HUDEP-2 (cell line): ENCODE measurements at regions not wholly inside any gene's neighbourhood (a gene's known extent, or its start where the extent isn't known, plus 50 kb on each side); places are given as distances from the start of the nearest gene placed in this dataset.

Source experiments
- DNase-seq, 76 experiments: peaks; one replicate each; lab custom pipeline; 2025; ENCODE audit not compliant: unreplicated experiment in 76 of 76; lab: John Stamatoyannopoulos, UW

DNA sequence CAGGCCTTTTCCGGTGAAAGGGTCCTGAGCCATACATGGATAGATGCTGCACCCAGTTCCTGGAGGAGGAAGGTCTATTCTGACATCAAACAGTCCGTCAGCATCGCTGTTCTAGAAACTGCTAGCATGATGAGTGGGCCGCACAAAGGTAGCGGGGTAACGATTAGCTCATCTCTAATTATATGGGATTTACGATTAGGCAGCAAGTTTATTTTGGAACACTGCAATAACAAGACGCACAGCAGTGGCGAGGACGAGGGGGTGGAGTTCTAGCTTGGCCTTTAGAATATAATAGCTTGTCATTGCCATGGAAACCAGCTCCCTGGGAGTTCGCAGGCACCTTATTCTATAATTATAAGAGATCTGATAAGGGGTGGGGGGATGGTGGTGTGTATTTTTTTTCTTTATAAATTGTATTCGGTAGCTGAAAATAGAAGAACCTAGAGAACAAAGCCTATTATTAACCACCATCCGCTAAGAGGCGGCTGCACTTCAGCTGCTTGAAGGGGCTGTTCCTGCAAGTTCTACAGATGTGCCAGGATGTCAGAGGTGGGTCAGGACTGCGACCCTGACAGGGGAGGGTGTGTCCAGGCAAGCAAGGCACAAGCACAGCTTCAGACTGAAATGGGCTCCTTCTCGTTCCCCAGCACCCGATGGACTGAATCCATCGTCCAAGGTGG is 311.0 kb downstream of the AGTPBP1 start:
- no peak for DNase-seq

DNA sequence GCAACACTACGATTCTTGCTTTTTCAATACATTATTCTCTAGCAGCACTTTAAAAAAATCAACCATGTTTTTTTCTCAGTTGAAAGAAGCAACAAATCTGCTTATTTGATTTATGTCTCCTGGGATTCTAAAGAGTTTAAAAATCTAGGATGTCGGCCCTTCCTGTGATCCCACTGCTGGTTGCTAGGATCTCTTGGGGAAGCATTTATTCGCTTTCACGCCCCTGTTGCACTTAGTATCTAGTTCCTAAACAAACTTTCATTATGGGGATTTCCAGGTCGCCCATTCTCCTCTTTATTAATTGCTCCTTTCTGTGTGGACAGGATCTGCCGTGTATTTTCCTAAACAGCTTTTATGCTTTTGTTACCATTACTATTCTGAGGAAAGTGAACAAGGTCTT is 313.5 kb downstream of the AGTPBP1 start:
- DNase-seq, result no peak

- DNase-seq, result no peak
These were observed 314.0 kb downstream of the AGTPBP1 start for GRCh38 chr9:85427772-85428171.

- peak in 54 of 76 experiments; percentile 0 to 64 (median 26) for DNase-seq
These were observed 316.6 kb downstream of the AGTPBP1 start for GRCh38 chr9:85425153-85425611.

DNA sequence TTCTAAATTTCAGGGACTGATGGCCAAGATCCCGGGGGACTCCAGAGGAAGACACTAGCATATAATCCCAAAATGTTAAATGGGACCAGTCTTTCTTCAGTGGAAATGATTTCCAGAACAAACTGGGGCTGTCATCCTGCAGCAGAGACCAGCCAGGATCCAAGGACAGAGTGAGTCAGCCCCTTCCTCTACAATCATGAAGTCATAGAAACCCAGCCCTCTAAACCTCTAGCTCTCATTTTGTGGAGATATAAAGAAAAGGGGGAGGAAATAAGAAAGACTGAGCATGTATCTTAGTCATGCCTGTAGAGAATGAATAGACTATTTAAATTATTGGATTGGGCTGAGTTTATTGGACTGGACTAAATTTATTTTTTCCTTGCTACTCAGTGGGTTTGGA is 318.3 kb downstream of the AGTPBP1 start:
- no peak for DNase-seq

DNA sequence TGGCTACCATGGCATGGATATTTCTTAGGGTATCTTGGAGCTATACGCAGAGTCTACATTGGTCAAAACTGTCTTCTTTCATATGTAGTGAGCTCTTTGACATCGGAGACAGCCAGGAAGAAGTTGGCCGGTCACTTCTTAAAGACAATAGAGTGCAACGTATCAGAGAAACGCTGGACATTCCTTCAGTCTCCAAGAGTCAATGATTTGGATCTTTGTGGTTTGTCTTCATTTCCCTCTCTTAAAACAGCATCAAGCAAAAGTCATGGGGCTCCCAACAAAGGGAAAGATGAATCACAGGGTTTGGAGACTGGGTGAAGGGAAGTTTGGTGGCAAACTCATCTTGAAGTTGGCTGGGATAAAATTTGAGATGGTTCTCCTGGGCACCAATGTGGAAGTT is 320.1 kb downstream of the AGTPBP1 start:
- no peak for DNase-seq

- no peak for DNase-seq
These were observed 321.0 kb downstream of the AGTPBP1 start for GRCh38 chr9:85420750-85421149.

DNA sequence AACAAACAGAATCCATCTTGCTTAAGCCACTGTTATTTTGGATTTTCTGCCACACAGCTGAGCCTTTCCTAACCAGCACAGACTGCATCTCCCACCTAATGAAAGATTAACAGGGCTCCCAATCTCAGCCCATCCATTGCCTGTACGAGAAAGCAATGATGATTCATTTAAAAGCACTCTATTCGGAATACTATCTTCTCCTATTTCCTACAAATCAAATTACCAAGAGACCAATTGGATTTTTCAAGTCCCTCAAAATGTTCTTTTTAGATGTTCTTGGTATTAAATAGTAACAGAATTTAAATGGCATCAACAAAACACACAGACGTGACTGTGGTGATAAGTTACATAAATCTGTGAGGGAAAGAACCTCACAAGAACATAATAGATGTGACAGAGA is 324.1 kb downstream of the AGTPBP1 start:
- DNase-seq, result no peak

DNA sequence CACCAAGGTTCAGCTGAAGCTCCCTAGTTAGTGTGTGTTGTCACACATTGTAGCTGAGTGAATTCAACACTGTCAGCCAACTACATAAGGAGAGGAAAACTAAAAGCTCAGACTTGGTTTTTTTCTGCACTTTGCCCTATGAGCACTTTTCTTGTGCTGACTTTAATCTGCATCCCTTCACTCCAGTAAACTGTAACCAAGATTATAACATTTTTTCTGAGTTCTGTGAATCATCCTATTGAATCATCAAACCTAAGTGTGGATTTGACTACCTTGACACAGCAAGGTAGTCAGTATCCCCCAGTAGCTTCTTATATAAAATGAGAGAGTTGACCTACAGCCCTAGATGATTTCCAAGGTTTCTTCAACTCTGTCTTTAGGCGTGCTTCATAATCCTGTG is 325.0 kb downstream of the AGTPBP1 start:
- no peak for DNase-seq

- no peak for DNase-seq
These were observed 327.4 kb downstream of the AGTPBP1 start for GRCh38 chr9:85414390-85414789.

DNA sequence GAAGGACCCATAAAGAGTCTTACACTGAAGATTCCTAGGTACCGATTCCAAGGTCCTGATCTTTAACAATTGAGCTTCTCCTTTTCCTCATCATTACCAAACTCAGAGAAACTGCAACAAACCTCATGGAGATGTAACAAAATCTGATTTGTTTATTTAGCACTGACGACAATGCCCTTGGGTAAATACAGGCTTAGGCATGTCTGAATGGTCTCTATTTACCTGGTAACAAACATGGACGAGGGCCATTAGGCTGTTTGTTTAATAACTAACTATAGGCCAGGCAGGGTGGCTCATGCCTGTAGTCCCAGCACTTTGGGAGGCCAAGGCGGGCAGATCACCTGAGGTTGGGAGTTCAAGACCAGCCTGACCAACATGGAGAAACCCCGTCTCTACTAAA is 333.3 kb downstream of the AGTPBP1 start:
- DNase-seq, result no peak

DNA sequence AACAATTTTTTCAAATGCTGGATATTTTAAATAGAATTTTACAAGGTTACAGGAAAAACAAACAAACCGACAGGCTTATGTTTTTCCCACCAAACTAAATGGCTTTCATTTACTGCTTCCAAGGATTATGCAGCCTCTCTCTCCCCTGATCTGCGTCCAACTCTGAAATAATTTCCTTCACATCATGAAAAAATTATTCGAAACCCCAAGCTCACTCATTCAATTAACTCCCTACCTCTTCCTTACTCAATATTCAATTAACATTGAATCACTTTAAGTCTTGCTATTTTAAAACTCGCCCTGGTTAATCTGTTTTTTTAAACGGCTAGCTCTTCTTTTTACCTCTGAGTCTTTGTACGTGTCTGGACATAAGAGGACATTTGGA is 336.2 kb downstream of the AGTPBP1 start:
- DNase-seq, result no peak

DNA sequence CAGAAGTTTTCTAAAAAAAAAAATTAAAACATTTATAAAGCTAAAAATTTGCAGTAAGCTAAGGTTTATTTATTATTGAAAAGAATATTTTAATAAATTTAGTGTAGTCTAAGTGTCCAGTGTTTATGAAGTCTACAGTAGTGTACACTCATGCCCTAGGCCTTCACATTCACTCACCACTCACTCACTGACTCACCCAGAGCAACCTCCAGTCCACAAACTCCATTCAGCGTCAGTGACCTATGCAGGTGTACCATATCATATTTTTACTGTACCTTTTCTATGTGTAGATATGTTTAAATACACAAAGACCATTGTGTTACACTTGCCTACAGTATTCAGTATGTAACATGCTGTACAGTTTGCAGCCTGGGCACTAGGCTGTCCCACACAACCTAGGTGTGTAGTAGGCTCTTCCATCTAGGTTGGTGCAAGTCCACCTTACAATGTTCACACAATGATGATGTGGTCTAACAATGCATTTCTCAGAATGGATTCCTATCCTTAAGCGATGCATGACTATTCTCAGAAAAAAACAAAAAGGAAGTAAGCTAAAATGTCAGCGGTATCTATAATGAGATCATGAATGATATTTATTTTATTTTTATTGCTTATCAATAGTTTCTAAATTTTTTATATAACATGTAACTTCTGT is 336.7 kb downstream of the AGTPBP1 start:
- DNase-seq, result no peak

GRCh38 chr9:85402551-85402950 is 339.2 kb downstream of the AGTPBP1 start:
- DNase-seq, result no peak

- no peak for DNase-seq
These were observed 339.8 kb downstream of the AGTPBP1 start for GRCh38 chr9:85401998-85402397.

DNA sequence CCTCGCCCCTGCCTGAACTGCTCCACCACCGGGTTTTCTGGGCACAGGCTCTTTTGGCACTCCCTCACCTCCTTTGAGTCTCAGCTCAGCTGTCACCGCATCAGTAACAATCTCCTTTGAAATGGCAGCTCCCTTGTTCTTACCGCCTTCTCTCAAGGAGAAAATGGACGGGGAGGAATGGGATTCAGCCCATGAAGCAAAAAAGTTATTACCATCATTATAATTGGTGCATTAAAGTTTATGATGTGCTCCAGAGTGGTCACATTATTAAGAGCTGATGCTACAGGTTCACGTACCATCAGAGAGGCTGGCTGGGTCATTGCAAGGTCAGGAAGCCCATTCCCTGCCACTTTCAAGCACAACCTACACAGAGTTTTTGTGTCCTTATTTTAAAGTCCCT is 344.7 kb downstream of the AGTPBP1 start:
- DNase-seq, result no peak

DNA sequence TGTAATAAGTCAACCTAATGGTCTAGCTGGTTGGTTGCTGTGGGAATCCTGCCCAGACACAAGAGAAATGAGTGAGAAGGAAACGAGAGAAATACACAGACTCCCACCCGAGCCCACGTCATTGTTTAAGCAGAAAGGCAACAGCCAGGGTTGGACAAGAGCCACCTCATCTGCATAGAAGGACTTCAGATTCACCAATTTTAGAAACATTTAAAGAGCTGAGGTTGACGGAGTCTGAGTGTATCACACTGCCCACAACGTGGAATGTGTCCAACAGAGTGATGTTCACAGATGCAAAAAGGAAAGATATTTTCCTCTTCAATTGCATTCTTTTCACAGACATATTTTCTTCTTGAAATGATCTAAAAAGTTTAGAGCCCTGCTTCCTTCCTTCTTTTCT is 349.5 kb downstream of the AGTPBP1 start:
- no peak for DNase-seq

DNA sequence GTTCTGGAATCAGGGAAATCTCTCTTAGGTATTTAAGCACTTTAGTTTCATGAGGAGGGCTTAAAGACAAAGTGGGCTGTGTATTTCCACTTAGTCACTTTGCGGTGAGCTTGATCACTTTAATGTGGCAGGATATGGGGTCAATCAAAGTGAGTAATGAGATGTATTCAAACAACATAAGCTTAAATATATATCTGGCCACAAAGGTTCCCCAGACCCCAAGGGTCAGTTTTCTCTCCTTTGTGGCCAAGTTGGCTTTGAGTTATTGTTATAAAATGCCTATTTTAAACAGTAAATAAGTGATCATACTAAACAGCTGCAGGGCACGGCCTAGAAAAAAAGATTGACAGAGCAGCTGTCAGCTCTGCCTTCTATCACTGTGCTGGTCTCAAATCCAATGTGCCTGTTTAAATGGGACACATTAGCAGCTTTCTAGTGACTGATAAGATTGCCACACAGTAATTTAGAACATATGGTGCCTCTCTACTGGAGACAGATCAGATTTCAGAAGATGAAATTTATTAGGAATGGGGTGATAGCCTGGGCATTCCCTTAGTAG is 363.9 kb downstream of the AGTPBP1 start:
- DNase-seq, result no peak

DNA sequence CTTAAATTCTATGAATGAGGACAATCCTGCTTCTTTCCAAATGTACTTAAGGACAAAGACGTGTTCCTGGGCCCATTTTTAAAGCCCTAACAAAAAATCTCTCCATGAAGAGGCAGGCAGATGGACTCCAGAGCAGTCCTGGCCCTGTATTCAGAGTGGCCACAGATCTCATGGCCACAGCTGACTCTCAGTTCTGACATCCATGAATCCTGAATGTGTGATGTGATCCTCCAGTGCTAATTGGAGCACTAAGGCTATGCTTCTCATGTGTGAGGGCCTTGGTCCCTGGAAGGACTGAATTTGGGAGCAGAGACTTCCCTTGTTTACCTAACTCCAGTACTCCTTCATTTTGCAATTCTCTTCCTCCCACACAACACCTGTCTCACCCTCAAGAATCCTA is 373.0 kb downstream of the AGTPBP1 start:
- no peak for DNase-seq

DNA sequence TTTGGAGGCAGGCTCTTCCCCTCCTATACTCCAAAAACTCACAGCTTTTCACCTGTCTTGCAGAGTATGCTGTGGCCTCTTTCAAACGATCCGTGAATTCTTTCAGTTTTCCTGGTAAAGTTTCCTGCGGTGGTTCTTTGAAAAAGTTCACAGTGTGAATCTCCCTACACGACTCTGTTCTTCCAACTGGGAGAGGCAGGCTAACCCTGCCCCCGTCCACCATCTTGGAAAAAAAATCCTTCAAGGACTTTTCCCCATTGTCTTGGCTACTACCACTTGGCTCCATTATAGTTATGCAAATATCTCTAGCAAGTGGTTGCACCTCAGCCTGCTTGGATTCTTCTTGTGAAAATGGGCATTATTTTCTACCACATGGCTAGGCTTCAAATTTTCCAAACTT is 382.6 kb downstream of the AGTPBP1 start:
- DNase-seq, result no peak

DNA sequence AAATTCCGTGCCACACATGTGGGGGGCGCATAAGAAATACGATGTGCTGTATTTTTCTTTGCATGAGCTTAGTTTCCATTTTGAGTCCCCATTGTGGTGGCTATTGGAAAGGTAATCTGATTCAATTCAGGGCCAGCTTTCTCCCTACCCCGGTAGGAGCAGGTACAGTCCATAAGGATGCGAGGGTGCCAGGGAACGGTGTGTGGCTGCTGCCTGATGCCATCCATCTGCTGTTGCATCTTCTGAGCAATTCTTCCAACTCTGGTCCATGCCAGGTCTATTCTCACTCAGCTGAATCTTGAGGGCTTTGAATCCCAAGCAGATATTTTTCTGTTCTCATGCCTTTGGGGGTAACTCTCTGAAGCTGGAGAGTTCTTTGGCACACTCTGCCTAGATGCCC is 392.7 kb downstream of the AGTPBP1 start:
- DNase-seq, result no peak

GRCh38 chr9:85347541-85347940 is 394.2 kb downstream of the AGTPBP1 start:
- DNase-seq, result no peak
